ENCODE measurements at regions not wholly inside any gene's neighbourhood (a gene's known extent, or its start where the extent isn't known, plus 50 kb on each side); places are given as distances from the start of the nearest gene placed in this dataset.

- no peak overlapping the region for H2AFZ ChIP-seq (ENCODE audit: low read depth, low read length)
- H3K4me3 ChIP-seq (ENCODE audit: low read length), result no peak overlapping the region
Observed at GRCh38 chrX:35339796-35340195, 397.2 kb downstream of the FAM47B start.

GRCh38 chrX:35340465-35340864 lies 397.9 kb downstream of the FAM47B start:
- Histone ChIP-seq H4K20me1 (ENCODE audit: insufficient read depth) (no peaks in the 10 kb centered on the region), H3K79me2 (replicated peaks; ENCODE audit: insufficient read depth, low read length) (no peaks in the 10 kb centered on the region), H3F3A (ENCODE audit: insufficient read depth, low read length, poor library complexity, severe bottlenecking) (no peaks in the 10 kb centered on the region), H3K9ac (ENCODE audit: low read length) (no peak overlapping the region), H3K36me3 (ENCODE audit: insufficient read depth, low read length) (no peaks in the 10 kb centered on the region), H3K4me2 (ENCODE audit: low read length) (no peak overlapping the region), H3K27ac (ENCODE audit: low read length) (no peak overlapping the region), H2AFZ (ENCODE audit: low read depth, low read length) (no peak overlapping the region), H3K9me2 (ENCODE audit: insufficient read depth, low read length) (no peaks in the 10 kb centered on the region), H3K27me3 (ENCODE audit: insufficient read depth, low read depth, low read length) (no peaks in the 10 kb centered on the region), H3K9me3 (ENCODE audit: low read length) (no peaks in the 10 kb centered on the region), H3K4me3 (ENCODE audit: low read length) (no peak overlapping the region)
- no peak for TF ChIP-seq EP300 (conservative IDR thresholded peaks at IDR 0.05; ENCODE audit: poor library complexity, severe bottlenecking)
- TF ChIP-seq EZH2 (IDR thresholded peaks at IDR 0.05; ENCODE audit: borderline replicate concordance, insufficient read depth, low read length, poor library complexity, severe bottlenecking), result no peak
- TF ChIP-seq SMC3 (conservative IDR thresholded peaks at IDR 0.05; ENCODE audit: poor library complexity), result no peak
- no peak for TF ChIP-seq POLR2AphosphoS5 (IDR thresholded peaks at IDR 0.05)
- TF ChIP-seq RAD21 (conservative IDR thresholded peaks at IDR 0.05), result no peak
- TF ChIP-seq TAF1 (IDR thresholded peaks at IDR 0.05; ENCODE audit: low read depth), result no peak
- TF ChIP-seq MXI1 (conservative IDR thresholded peaks at IDR 0.05; ENCODE audit: poor library complexity, severe bottlenecking), result no peak
- TF ChIP-seq, protein P1, sequence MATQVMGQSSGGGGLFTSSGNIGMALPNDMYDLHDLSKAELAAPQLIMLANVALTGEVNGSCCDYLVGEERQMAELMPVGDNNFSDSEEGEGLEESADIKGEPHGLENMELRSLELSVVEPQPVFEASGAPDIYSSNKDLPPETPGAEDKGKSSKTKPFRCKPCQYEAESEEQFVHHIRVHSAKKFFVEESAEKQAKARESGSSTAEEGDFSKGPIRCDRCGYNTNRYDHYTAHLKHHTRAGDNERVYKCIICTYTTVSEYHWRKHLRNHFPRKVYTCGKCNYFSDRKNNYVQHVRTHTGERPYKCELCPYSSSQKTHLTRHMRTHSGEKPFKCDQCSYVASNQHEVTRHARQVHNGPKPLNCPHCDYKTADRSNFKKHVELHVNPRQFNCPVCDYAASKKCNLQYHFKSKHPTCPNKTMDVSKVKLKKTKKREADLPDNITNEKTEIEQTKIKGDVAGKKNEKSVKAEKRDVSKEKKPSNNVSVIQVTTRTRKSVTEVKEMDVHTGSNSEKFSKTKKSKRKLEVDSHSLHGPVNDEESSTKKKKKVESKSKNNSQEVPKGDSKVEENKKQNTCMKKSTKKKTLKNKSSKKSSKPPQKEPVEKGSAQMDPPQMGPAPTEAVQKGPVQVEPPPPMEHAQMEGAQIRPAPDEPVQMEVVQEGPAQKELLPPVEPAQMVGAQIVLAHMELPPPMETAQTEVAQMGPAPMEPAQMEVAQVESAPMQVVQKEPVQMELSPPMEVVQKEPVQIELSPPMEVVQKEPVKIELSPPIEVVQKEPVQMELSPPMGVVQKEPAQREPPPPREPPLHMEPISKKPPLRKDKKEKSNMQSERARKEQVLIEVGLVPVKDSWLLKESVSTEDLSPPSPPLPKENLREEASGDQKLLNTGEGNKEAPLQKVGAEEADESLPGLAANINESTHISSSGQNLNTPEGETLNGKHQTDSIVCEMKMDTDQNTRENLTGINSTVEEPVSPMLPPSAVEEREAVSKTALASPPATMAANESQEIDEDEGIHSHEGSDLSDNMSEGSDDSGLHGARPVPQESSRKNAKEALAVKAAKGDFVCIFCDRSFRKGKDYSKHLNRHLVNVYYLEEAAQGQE (IDR thresholded peaks at IDR 0.05; ENCODE audit: borderline replicate concordance), result no peak
- TF ChIP-seq, protein P2, sequence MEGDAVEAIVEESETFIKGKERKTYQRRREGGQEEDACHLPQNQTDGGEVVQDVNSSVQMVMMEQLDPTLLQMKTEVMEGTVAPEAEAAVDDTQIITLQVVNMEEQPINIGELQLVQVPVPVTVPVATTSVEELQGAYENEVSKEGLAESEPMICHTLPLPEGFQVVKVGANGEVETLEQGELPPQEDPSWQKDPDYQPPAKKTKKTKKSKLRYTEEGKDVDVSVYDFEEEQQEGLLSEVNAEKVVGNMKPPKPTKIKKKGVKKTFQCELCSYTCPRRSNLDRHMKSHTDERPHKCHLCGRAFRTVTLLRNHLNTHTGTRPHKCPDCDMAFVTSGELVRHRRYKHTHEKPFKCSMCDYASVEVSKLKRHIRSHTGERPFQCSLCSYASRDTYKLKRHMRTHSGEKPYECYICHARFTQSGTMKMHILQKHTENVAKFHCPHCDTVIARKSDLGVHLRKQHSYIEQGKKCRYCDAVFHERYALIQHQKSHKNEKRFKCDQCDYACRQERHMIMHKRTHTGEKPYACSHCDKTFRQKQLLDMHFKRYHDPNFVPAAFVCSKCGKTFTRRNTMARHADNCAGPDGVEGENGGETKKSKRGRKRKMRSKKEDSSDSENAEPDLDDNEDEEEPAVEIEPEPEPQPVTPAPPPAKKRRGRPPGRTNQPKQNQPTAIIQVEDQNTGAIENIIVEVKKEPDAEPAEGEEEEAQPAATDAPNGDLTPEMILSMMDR (IDR thresholded peaks at IDR 0.05; ENCODE audit: poor library complexity, severe bottlenecking), result no peak

More at GRCh38 chrX:35339796-35340195, 397.2 kb downstream of the FAM47B start:
- Histone ChIP-seq H3K9me3 (ENCODE audit: low read length) (no peaks in the 10 kb centered on the region), H3K27me3 (ENCODE audit: insufficient read depth, low read depth, low read length) (no peaks in the 10 kb centered on the region), H3K36me3 (ENCODE audit: insufficient read depth, low read length) (no peaks in the 10 kb centered on the region), H3K27ac (ENCODE audit: low read length) (no peak overlapping the region), H3K9me2 (ENCODE audit: insufficient read depth, low read length) (no peaks in the 10 kb centered on the region), H3K9ac (ENCODE audit: low read length) (no peak overlapping the region), H4K20me1 (ENCODE audit: insufficient read depth) (no peaks in the 10 kb centered on the region), H3F3A (ENCODE audit: insufficient read depth, low read length, poor library complexity, severe bottlenecking) (no peaks in the 10 kb centered on the region), H3K4me2 (ENCODE audit: low read length) (no peak overlapping the region), H3K79me2 (replicated peaks; ENCODE audit: insufficient read depth, low read length) (no peaks in the 10 kb centered on the region)
- TF ChIP-seq, protein P2 (IDR thresholded peaks at IDR 0.05; ENCODE audit: poor library complexity, severe bottlenecking), result no peak
- TF ChIP-seq EP300 (conservative IDR thresholded peaks at IDR 0.05; ENCODE audit: poor library complexity, severe bottlenecking) (no peak), MXI1 (conservative IDR thresholded peaks at IDR 0.05; ENCODE audit: poor library complexity, severe bottlenecking) (no peak), RAD21 (conservative IDR thresholded peaks at IDR 0.05) (no peak), TAF1 (IDR thresholded peaks at IDR 0.05; ENCODE audit: low read depth) (no peak), EZH2 (IDR thresholded peaks at IDR 0.05; ENCODE audit: borderline replicate concordance, insufficient read depth, low read length, poor library complexity, severe bottlenecking) (no peak), SMC3 (conservative IDR thresholded peaks at IDR 0.05; ENCODE audit: poor library complexity) (no peak), POLR2AphosphoS5 (IDR thresholded peaks at IDR 0.05) (no peak)
- TF ChIP-seq, protein P1 (IDR thresholded peaks at IDR 0.05; ENCODE audit: borderline replicate concordance), result no peak

All from neural cell (in vitro differentiated cells).